Upper lobe of left lung (tissue), 4 donors: ENCODE measurements at regions not wholly inside any gene's neighbourhood (a gene's known extent, or its start where the extent isn't known, plus 50 kb on each side); places are given as distances from the start of the nearest gene placed in this dataset.

ENCODE experiments used
- CTCF ChIP-seq, 6 experiments: fragments of 450-650 bp in 4 of 6; fragments of 200-600 bp in 2 of 6; sonication (generic) in 2 of 6; IDR thresholded peaks; one replicate each; pipeline ENCODE4 v1.5.1; 2016 to 2019; ENCODE audit warnings: antibody characterized with exemption in 6 of 6
- EP300 ChIP-seq, 4 donors: sonication (generic); formaldehyde crosslinking; IDR thresholded peaks; one replicate each; pipeline ENCODE4 v1.5.1; 2017; ENCODE audit warnings: antibody characterized with exemption in 4 of 4, control low read depth in 2 of 4
- POLR2A ChIP-seq, 4 donors: fragments of 450-650 bp; IDR thresholded peaks; one replicate each; pipeline ENCODE4 v1.5.1; 2016 to 2017; ENCODE audit warnings: antibody characterized with exemption in 4 of 4, mild to moderate bottlenecking in 2 of 4

GRCh38 chr22:26852176-26852575, 194.8 kb downstream of the MIAT start:
- TF ChIP-seq POLR2A (IDR thresholded peaks at IDR 0.05) (no peak), CTCF (IDR thresholded peaks at IDR 0.05) (no peak), EP300 (IDR thresholded peaks at IDR 0.05) (no peak)
